ENCODE measurements at regions not wholly inside any gene's neighbourhood (a gene's known extent, or its start where the extent isn't known, plus 50 kb on each side); places are given as distances from the start of the nearest gene placed in this dataset.

DNA sequence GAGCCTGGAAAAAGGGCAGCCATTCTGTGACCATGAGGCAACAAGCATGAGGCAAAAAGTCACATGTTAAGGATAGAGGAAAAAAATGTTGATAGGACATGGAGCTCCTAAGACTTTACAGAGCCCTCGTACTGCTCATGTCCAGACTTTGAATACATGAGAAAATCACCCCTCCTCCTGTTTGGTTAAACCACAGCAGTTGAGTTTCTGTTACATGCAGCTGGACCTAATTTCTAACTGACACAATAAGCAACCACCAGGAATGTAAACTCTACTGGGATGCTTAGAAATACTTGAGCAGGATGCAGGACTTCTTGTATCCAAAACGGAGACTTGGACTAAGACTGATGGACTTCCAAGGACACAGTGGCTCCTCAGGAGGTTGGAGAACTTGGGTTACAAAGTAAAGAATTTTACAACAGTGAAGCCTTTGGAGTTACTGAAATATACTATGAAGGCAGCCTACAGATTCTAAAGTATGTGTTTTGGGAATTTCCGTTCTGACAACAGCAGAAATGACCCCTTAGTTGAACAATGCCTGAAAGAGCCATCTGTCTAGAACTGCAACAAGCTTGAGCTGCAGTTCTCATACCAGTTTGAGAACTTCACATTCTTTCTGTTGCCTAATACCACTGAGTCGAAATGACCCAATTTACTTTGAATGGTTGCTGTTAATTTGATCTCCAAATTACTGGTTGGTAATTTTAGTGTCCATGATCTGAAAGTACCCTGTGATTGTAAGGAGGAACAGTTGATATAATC lies 268.9 kb downstream of the PIK3R1 start:
- TF ChIP-seq POLR2AphosphoS5 (IDR thresholded peaks at IDR 0.05; ENCODE audit: borderline replicate concordance, low read depth, low read length): no peak
- TF ChIP-seq EZH2 (IDR thresholded peaks at IDR 0.05): no peak
- TF ChIP-seq FOXP2 (optimal IDR thresholded peaks at IDR 0.05; ENCODE audit: control extremely low read depth, extremely low read length, insufficient read depth): no peak
